ENCODE measurements at regions not wholly inside any gene's neighbourhood (a gene's known extent, or its start where the extent isn't known, plus 50 kb on each side); places are given as distances from the start of the nearest gene placed in this dataset. TPM values are rescaled to one million over a fixed set of nuclear protein-coding genes. Genes with fewer than 3 reads are reported as not detected.

DNA sequence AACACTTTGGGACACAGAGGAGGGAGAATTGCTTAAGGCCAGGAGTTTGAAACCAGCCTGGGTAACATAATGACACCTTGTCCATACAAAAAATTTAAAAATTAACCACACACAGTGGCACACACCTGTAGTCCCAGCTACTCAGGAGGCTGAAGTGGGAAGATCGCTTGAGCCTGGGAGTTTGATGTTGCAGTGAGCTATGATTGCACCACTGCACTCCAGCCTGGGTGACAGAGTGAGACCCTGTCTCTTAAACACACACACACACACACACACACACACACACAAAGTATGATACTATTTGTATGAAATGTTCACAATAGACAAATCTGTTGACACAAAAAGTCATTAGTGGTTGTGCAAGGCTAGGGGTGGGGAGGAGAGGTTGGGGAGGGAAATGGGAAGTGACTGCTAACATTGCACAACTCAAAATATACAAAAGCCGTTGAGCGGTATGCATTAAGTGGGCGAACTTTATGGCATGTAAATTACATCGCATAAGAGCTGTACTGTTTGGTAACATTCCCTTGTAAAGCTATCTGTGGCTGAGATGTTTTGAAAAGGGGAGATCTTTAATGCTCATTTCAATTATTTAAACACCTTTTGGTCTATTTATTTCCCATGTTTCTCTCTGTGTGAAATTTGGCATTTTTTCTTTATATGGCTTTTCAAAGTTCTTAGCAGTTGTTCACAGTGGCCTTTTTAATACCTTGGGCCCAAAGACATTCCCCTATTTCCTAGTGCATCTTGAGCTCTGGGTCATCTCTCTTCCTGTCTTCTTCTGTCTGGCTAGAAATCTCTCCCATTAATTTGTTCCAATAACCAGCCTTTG is 58.9 kb upstream of the ZNF516 start:
- no peak for DNase-seq (ENCODE audit: extremely low spot score)
- H3K4me3 ChIP-seq (ENCODE audit: low read depth, low read length) = no peak overlapping the region
- no peaks in the 10 kb centered on the region for H3K36me3 ChIP-seq (ENCODE audit: insufficient read depth)
- no peaks in the 10 kb centered on the region for H3K4me1 ChIP-seq (ENCODE audit: insufficient read depth)
- WGBS = 63% methylated on average over 5 of the region's 5 CpGs
- H3K27ac ChIP-seq (ENCODE audit: low read depth) = no peak overlapping the region

GRCh38 chr18:76548541-76548940 is 53.5 kb upstream of the ZNF516 start:
- H3K4me1 ChIP-seq (ENCODE audit: insufficient read depth) = no peaks in the 10 kb centered on the region
- H3K27ac ChIP-seq (ENCODE audit: low read depth) = no peak overlapping the region
- 96% methylated on average over 12 of the region's 12 CpGs for WGBS
- DNase-seq (ENCODE audit: extremely low spot score) = no peak
- no peaks in the 10 kb centered on the region for H3K36me3 ChIP-seq (ENCODE audit: insufficient read depth)
- no peak overlapping the region for H3K4me3 ChIP-seq (ENCODE audit: low read depth, low read length)

DNA sequence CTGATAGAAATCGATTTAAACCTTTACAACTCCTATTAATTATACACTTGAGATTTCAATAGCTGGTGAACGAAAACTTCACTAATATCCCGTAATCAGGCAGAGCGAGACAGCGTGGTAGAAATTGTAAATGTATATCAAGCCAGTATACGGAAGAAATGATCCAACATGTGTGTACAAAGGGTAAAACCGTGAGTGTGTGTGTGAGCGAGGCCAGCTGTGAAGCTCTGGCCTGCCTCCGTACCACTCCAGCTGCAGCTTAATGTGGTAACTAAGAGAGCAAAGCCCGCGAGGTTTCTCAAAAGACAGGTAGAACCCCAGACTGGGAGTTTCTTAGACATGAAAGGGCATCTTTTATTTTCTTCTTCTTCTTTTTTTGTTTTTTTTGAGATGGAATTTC is 52.3 kb upstream of the ZNF516 start:
- WGBS = 56% methylated on average over 11 of the region's 11 CpGs
- H3K36me3 ChIP-seq (ENCODE audit: insufficient read depth) = no peaks in the 10 kb centered on the region
- no peak for DNase-seq (ENCODE audit: extremely low spot score)
- no peaks in the 10 kb centered on the region for H3K4me1 ChIP-seq (ENCODE audit: insufficient read depth)
- H3K4me3 ChIP-seq (ENCODE audit: low read depth, low read length) = no peak overlapping the region
- no peak overlapping the region for H3K27ac ChIP-seq (ENCODE audit: low read depth)

DNA sequence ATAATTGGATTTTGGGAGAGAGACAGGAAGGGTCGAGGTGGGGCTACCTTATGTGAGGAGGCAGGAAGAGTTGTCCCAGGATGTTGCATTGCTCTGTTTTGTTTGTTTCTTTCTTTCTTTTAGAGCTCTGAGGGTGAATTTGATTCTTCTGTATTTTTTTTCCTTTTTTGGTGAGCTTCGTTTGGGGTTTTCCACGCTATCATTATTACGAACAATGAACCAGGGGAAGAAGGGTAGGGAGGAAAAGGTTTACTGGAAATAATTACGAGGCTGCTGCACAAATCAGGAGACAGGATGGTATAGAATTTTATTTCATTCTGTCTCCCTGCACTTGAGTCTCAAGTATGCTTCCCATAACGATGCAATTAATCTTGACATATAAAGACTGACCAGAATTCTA is 51.4 kb upstream of the ZNF516 start:
- Histone ChIP-seq H3K4me3 (ENCODE audit: low read depth, low read length) (peak overlapping the region; percentile 3), H3K4me1 (ENCODE audit: insufficient read depth) (no peaks in the 10 kb centered on the region), H3K36me3 (ENCODE audit: insufficient read depth) (no peaks in the 10 kb centered on the region), H3K27ac (ENCODE audit: low read depth) (no peak overlapping the region)
- WGBS = 39% methylated on average over 6 of the region's 6 CpGs
- DNase-seq (ENCODE audit: extremely low spot score) = no peak

DNA sequence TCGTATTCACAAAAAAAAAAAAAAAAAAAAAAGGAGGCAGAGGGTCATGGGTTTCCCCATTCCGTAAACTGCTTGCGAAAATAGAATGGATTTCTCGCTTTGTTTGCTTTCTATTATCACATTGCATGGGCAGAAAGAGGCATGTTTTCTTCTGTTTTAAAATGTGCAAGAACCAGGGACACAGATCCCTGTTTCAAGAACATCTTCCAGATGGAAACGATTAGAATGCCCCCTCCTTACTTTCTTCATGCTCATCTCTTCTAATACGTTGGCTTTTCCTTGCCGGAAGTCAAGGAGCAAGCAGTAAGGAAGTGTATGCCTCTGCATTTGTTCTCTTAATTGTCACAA is 51.0 kb upstream of the ZNF516 start:
- H3K36me3 ChIP-seq (ENCODE audit: insufficient read depth) = no peaks in the 10 kb centered on the region
- H3K27ac ChIP-seq (ENCODE audit: low read depth) = no peak overlapping the region
- no peak for DNase-seq (ENCODE audit: extremely low spot score)
- WGBS = 31% methylated on average over 7 of the region's 7 CpGs
- no peaks in the 10 kb centered on the region for H3K4me1 ChIP-seq (ENCODE audit: insufficient read depth)
- H3K4me3 ChIP-seq (ENCODE audit: low read depth, low read length) = peak overlapping the region; percentile 3

DNA sequence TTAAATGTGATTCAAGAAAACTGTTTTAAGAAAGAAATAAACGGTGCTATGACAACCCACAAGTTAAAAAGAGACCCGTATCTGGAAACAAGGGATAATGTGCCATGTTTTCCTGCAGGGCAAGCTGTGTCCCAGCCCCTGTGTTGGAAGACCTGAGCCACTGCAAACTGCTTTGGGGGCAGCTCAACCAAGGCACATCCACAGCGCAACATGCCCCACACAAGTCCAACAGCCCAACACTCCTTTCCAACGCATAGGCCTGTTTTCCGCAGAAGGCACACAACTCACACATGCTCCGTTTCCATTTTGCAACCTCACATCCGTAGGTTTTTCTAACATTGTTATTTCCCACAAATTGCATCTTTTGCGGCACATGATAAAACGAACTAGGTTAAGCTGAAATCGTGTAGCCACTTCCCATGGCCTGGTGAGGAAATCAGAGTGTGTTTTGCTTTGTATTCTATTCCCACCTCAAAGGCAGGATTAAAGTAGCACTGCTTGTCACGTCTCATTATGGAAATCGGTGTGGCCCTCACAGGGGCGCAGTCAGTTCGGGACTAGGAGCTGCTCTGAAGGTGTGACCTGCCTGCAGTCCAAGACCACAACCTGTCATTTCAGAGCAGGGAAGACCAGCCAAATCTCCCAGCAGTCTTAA is 50.5 kb upstream of the ZNF516 start:
- 75% methylated on average over 14 of the region's 14 CpGs for WGBS
- Histone ChIP-seq H3K4me1 (ENCODE audit: insufficient read depth) (no peaks in the 10 kb centered on the region), H3K36me3 (ENCODE audit: insufficient read depth) (no peaks in the 10 kb centered on the region), H3K4me3 (ENCODE audit: low read depth, low read length) (no peak overlapping the region), H3K27ac (ENCODE audit: low read depth) (no peak overlapping the region)
- DNase-seq (ENCODE audit: extremely low spot score) = no peak

GRCh38 chr18:76544511-76545345 is 49.7 kb upstream of the ZNF516 start:
- Histone ChIP-seq H3K27ac (ENCODE audit: low read depth) (no peak overlapping the region), H3K36me3 (ENCODE audit: insufficient read depth) (no peaks in the 10 kb centered on the region), H3K4me1 (ENCODE audit: insufficient read depth) (no peaks in the 10 kb centered on the region), H3K4me3 (ENCODE audit: low read depth, low read length) (no peak overlapping the region)
- DNase-seq (ENCODE audit: extremely low spot score) = no peak
- WGBS = 90% methylated on average over 10 of the region's 10 CpGs

Small RNA genes in the stretch of these regions (small RNA-seq; reads per million reads assigned to genes)
- not detected for gene AC139085.1
